ENCODE measurements at regions not wholly inside any gene's neighbourhood (a gene's known extent, or its start where the extent isn't known, plus 50 kb on each side); places are given as distances from the start of the nearest gene placed in this dataset.

DNA sequence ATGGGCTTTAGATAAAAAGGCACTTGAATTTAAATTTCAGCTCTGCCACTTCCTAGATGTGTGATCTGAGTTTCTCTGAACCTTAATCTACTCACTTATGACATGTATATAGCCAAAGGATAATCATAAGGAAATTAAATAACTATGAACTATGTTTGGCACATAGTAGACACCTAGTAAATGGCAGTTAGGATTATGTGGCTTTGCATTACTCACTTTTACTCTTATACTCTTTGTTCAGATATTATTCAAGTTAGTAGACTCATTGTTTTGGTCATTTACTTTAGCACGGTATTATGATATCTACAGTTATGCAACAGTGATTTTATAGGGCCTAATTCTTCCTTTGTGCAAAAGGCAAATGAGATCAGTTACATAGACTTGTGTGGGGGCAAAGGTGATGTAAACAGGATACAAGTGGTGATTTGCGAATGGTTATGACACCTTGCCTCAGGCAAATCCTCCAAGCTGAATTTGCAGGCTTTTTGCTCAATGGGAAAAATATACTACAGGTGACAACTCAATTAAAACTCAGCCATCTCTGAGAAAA, 297.2 kb upstream of the PBX1 start (continued):
- TF ChIP-seq ZNF280C (tag by site-specific recombination; IDR thresholded peaks at IDR 0.05), result no peak
- no peak for TF ChIP-seq ZSCAN30 (tag by site-specific recombination; IDR thresholded peaks at IDR 0.05)
- no peak for TF ChIP-seq KLF9 (tag by site-specific recombination; IDR thresholded peaks at IDR 0.05; ENCODE audit: low read depth)
- no peak for TF ChIP-seq ZNF223 (tag by site-specific recombination; IDR thresholded peaks at IDR 0.05)
- TF ChIP-seq RBAK (tag by site-specific recombination; IDR thresholded peaks at IDR 0.05), result no peak
- no peak for TF ChIP-seq ZNF350 (tag by site-specific recombination; IDR thresholded peaks at IDR 0.05)
- TF ChIP-seq ZNF324 (tag by site-specific recombination; IDR thresholded peaks at IDR 0.05), result no peak
- TF ChIP-seq ZNF37A (tag by site-specific recombination; IDR thresholded peaks at IDR 0.05), result no peak
- no peak for TF ChIP-seq PBX3 (CRISPR knock-in tag; IDR thresholded peaks at IDR 0.05)
- TF ChIP-seq SCRT2 (tag by site-specific recombination; IDR thresholded peaks at IDR 0.05), result peak; percentile 54
- TF ChIP-seq ZBTB8A (tag by site-specific recombination; IDR thresholded peaks at IDR 0.05), result no peak
- TF ChIP-seq ZNF596 (tag by site-specific recombination; IDR thresholded peaks at IDR 0.05), result no peak
- no peak for TF ChIP-seq ZNF639 (tag by site-specific recombination; IDR thresholded peaks at IDR 0.05)
- TF ChIP-seq ZNF747 (tag by site-specific recombination; IDR thresholded peaks at IDR 0.05), result no peak

DNA sequence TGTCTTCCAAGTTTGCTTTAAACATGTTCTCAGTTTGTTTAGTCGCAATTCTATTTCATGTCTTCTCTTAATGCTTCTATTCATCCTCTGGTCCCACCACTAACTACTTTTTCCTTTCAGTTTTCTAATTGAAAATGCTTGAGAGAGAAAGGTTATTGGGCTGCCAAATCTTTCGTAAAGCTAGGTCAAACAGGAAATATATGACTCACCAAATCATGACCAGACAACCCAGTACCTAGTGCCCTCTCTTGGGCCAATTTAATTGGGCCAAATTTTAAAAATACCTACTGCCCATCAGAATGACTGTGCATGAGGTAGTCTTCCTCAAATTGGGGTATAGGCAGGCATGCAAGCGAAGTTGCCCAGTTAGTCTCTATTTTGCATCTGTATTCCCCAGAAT, 295.4 kb upstream of the PBX1 start:
- ChIA-PET POLR2A (no interaction called here), CTCF (no interaction called here)
- Histone ChIP-seq H3K9me3 (ENCODE audit: control insufficient read depth, insufficient read depth, low read depth, low read length) (no peaks in the 10 kb centered on the region), H3K36me3 (ENCODE audit: control insufficient read depth in 2 of 2, insufficient read depth in 1 of 2, low read length in 2 of 2) (no peaks in the 10 kb centered on the region), H3K4me3 (ENCODE audit: low read depth, low read length) (no peak overlapping the region), H3K4me1 (ENCODE audit: control insufficient read depth, insufficient read depth, low read length) (0 out of 2 replicates have a peak, but pooled peaks cover 3% of the 10 kb centered on the region), H3K27ac (ENCODE audit: extremely low read depth, low read depth, low read length) (no peak overlapping the region)
- no peak for TF ChIP-seq ZNF214 (tag by site-specific recombination; IDR thresholded peaks at IDR 0.05; ENCODE audit: borderline replicate concordance)
- TF ChIP-seq ZNF792 (tag by site-specific recombination; IDR thresholded peaks at IDR 0.05), result no peak
- TF ChIP-seq ZNF521 (tag by site-specific recombination; IDR thresholded peaks at IDR 0.05), result no peak
- no peak for TF ChIP-seq ZNF140 (tag by site-specific recombination; IDR thresholded peaks at IDR 0.05)
- TF ChIP-seq, protein P1, sequence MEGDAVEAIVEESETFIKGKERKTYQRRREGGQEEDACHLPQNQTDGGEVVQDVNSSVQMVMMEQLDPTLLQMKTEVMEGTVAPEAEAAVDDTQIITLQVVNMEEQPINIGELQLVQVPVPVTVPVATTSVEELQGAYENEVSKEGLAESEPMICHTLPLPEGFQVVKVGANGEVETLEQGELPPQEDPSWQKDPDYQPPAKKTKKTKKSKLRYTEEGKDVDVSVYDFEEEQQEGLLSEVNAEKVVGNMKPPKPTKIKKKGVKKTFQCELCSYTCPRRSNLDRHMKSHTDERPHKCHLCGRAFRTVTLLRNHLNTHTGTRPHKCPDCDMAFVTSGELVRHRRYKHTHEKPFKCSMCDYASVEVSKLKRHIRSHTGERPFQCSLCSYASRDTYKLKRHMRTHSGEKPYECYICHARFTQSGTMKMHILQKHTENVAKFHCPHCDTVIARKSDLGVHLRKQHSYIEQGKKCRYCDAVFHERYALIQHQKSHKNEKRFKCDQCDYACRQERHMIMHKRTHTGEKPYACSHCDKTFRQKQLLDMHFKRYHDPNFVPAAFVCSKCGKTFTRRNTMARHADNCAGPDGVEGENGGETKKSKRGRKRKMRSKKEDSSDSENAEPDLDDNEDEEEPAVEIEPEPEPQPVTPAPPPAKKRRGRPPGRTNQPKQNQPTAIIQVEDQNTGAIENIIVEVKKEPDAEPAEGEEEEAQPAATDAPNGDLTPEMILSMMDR (tag by site-specific recombination; IDR thresholded peaks at IDR 0.05), result no peak
- no peak for TF ChIP-seq GLI4 (tag by site-specific recombination; IDR thresholded peaks at IDR 0.05)
- TF ChIP-seq PBX3 (CRISPR knock-in tag; IDR thresholded peaks at IDR 0.05), result no peak
- TF ChIP-seq ZNF658 (tag by site-specific recombination; IDR thresholded peaks at IDR 0.05), result no peak
- TF ChIP-seq MZF1 (tag by site-specific recombination; IDR thresholded peaks at IDR 0.05; ENCODE audit: borderline replicate concordance), result no peak
- no peak for TF ChIP-seq ZNF621 (tag by site-specific recombination; IDR thresholded peaks at IDR 0.05)
- TF ChIP-seq ZNF169 (tag by site-specific recombination; IDR thresholded peaks at IDR 0.05), result no peak
- TF ChIP-seq ZNF549 (tag by site-specific recombination; IDR thresholded peaks at IDR 0.05), result no peak
- TF ChIP-seq KLF8 (tag by site-specific recombination; IDR thresholded peaks at IDR 0.05), result no peak
- TF ChIP-seq ZNF280D (tag by site-specific recombination; IDR thresholded peaks at IDR 0.05), result no peak

Measured in HEK293 (cell line).